ENCODE measurements at regions not wholly inside any gene's neighbourhood (a gene's known extent, or its start where the extent isn't known, plus 50 kb on each side); places are given as distances from the start of the nearest gene placed in this dataset.

DNA sequence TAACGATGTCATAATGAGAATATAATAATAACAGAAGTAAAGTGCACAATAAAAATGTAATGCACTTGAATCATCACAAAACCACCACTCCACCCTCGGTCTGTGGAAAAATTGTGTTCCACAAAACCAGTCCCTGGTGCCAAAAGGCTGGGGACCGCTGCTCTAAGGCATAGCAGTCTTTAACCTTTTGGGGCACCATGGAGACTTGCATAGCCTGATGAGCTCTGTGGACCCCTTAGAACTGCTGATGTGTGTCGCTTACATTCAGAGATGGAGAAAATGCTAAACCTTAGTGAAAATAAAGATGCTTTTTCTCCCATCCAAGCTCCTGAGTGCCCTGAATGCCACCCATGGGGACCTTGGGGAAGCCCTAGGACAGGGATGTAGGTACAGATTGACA is 87.6 kb upstream of the SEPTIN5 start:
- intact Hi-C loops (cut with DNase I; ENCODE audit: low total_unique reads) = no loop called here
- Histone ChIP-seq H3K27ac (no peak overlapping the region), H3K4me1 (peaks cover 5% of the 10 kb centered on the region), H3K36me3 (ENCODE audit: low read depth, missing control alignments) (no peaks in the 10 kb centered on the region), H3K4me3 (no peak overlapping the region), H3K9me3 (no peaks in the 10 kb centered on the region), H3K27me3 (no peaks in the 10 kb centered on the region)
- 77 to 81% methylated on average over 4 of the region's 4 CpGs for WGBS, 2 donors
- DNase-seq = no peak
- no peak for TF ChIP-seq POLR2A (IDR thresholded peaks at IDR 0.05)
- TF ChIP-seq, protein P1, sequence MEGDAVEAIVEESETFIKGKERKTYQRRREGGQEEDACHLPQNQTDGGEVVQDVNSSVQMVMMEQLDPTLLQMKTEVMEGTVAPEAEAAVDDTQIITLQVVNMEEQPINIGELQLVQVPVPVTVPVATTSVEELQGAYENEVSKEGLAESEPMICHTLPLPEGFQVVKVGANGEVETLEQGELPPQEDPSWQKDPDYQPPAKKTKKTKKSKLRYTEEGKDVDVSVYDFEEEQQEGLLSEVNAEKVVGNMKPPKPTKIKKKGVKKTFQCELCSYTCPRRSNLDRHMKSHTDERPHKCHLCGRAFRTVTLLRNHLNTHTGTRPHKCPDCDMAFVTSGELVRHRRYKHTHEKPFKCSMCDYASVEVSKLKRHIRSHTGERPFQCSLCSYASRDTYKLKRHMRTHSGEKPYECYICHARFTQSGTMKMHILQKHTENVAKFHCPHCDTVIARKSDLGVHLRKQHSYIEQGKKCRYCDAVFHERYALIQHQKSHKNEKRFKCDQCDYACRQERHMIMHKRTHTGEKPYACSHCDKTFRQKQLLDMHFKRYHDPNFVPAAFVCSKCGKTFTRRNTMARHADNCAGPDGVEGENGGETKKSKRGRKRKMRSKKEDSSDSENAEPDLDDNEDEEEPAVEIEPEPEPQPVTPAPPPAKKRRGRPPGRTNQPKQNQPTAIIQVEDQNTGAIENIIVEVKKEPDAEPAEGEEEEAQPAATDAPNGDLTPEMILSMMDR (IDR thresholded peaks at IDR 0.05) = no peak

DNA sequence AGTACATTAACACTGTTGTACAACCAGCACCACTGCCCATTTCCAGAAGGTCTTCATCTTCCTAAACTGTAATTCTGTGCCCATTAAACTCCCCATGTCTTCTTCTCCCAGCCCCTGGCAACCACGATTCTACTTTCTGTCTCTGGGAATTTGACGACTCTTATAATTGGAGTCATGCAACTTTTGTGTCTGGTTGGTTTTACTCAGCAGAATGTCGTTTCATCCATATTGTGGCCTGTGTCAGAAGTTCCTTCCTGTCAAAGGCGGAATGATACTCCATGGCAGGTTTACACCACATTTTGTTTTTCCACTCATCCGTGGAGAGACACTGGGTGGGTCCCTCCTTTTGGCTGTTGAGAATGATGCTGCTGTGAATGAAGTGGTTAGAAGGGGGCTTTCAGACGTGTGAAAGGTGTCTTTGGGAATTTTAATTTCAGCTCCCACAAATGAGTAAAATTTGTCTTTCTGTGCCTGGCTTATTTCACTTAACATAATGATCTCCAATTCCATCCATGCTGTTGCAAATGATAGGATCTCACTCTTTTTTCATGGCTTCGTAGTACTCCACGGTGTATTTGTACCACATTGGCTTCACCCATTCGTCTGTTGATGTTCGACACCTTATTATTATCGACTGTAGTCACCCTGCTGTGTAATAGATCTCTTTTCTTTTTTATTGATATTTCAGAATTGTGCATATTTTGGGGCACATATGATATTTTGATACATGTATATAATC is 86.1 kb upstream of the SEPTIN5 start:
- 72 to 75% methylated on average over 11 of the region's 11 CpGs for WGBS, 2 donors
- H3K27me3 ChIP-seq = no peaks in the 10 kb centered on the region
- DNase-seq = no peak

GRCh38 chr22:19629331-19629719 is 85.0 kb upstream of the SEPTIN5 start:
- Histone ChIP-seq H3K36me3 (ENCODE audit: low read depth, missing control alignments) (no peaks in the 10 kb centered on the region), H3K4me1 (no peaks in the 10 kb centered on the region), H3K27ac (no peak overlapping the region), H3K4me3 (no peak overlapping the region), H3K27me3 (no peaks in the 10 kb centered on the region), H3K9me3 (no peaks in the 10 kb centered on the region)
- DNase-seq = no peak
- WGBS, 2 donors = 63 to 79% methylated on average over 7 to 12 of the region's 12 CpGs
- intact Hi-C loops (cut with DNase I; ENCODE audit: low total_unique reads) = no loop called here
- no peak for TF ChIP-seq POLR2A (IDR thresholded peaks at IDR 0.05)
- TF ChIP-seq, protein P1 (IDR thresholded peaks at IDR 0.05) = no peak

More for the DNA sequence above, 86.1 kb upstream of the SEPTIN5 start:
- Histone ChIP-seq H3K4me1 (no peaks in the 10 kb centered on the region), H3K9me3 (no peaks in the 10 kb centered on the region), H3K36me3 (ENCODE audit: low read depth, missing control alignments) (no peaks in the 10 kb centered on the region), H3K4me3 (peak overlapping the region in 1 of 2 donors; percentile 17), H3K27ac (no peak overlapping the region)
- TF ChIP-seq POLR2A (IDR thresholded peaks at IDR 0.05) = no peak
- TF ChIP-seq, protein P1 (IDR thresholded peaks at IDR 0.05) = no peak
- intact Hi-C loops (cut with DNase I; ENCODE audit: low total_unique reads) = no loop called here

- Histone ChIP-seq H3K4me3 (no peak overlapping the region), H3K4me1 (no peaks in the 10 kb centered on the region), H3K36me3 (ENCODE audit: low read depth, missing control alignments) (no peaks in the 10 kb centered on the region), H3K27me3 (no peaks in the 10 kb centered on the region), H3K9me3 (no peaks in the 10 kb centered on the region), H3K27ac (no peak overlapping the region)
- TF ChIP-seq, protein P1 (IDR thresholded peaks at IDR 0.05) = peak; percentile 63 to 81 (median 64)
- no peak for TF ChIP-seq POLR2A (IDR thresholded peaks at IDR 0.05)
- intact Hi-C loops (cut with DNase I; ENCODE audit: low total_unique reads) = loop anchor here (10.0 kb wide), 1 partner anchor 495 kb away; the partner anchor contains the start of gene TSSK2
- peak; percentile 87 for DNase-seq
- WGBS, 2 donors = 23 to 34% methylated on average over 11 to 13 of the region's 13 CpGs
Measured at GRCh38 chr22:19629720-19630419, 84.4 kb upstream of the SEPTIN5 start.
